Tongue (tissue), 1 donor: ENCODE measurements at regions not wholly inside any gene's neighbourhood (a gene's known extent, or its start where the extent isn't known, plus 50 kb on each side); places are given as distances from the start of the nearest gene placed in this dataset.

ENCODE experiments used
- DNase-seq: peaks from one replicate; pipeline ENCODE4 v3.0.0-alpha.2; 2015

DNA sequence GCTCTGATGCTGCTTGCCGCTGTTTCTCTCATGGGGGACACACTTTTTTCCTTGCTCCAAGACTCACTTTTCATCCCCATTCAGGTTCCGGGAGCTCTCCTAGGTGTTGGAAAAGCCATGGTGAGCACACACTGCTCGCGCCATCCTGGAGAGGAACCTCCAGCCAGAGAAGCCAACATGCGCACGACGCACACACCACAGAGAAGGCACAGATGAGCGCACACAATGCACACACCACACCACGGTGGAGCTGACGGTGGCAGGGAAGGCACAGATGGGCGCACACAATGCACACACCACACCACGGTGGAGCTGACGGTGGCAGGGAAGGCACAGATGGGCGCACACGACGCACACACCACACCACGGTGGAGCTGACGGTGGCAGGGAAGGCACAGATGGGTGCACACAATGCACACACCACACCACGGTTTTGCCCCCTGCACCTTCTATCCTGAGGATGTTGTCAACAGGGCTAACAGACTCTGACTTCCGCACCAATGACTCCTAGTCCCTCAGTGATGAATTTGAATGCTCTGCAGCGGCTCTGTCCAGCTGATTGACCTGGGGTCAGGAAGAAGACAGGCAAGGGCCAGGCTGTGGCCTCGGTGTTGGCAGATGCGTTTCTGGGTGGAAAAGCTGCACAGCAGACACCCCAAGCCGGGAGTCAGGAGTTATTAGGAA is 154.7 kb downstream of the ERMARD start:
- DNase-seq, result no peak

DNA sequence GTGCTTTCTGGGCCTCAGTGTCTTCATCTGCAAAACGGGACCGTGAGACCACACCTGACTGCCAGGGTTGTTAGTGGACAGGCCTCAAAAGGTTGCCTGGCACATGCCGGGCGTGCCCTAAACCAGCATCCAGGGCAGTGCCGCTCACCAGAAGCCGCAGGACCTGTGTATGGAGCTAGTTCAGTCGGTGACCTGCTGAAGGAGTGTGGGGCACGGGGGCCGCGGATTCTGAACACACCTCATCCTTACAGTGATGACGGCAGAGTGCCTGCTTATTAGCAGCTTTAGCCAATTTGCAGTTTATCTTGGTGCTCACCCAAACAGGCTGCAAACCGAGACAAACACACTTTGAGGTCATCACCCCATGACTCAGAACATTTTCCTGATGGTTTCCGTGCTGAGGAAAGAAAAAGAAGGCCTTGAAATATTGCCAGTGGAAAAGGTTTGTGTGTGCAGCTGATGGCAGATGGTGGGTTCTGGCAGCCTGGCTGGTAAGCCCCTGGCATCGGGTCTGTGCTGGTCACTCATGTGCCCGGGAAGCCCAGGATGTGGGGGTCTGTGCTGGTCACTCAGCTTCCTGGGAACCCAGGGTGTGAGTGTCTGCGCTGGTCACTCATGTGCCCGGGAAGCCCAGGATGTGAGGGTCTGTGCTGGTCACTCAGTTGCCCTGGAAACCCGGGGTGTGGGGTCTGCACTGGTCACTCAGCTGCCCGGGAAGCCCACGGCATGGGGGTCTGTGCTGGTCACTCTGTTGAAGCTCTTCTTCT is 153.8 kb downstream of the ERMARD start:
- DNase-seq, result peak; percentile 35

DNA sequence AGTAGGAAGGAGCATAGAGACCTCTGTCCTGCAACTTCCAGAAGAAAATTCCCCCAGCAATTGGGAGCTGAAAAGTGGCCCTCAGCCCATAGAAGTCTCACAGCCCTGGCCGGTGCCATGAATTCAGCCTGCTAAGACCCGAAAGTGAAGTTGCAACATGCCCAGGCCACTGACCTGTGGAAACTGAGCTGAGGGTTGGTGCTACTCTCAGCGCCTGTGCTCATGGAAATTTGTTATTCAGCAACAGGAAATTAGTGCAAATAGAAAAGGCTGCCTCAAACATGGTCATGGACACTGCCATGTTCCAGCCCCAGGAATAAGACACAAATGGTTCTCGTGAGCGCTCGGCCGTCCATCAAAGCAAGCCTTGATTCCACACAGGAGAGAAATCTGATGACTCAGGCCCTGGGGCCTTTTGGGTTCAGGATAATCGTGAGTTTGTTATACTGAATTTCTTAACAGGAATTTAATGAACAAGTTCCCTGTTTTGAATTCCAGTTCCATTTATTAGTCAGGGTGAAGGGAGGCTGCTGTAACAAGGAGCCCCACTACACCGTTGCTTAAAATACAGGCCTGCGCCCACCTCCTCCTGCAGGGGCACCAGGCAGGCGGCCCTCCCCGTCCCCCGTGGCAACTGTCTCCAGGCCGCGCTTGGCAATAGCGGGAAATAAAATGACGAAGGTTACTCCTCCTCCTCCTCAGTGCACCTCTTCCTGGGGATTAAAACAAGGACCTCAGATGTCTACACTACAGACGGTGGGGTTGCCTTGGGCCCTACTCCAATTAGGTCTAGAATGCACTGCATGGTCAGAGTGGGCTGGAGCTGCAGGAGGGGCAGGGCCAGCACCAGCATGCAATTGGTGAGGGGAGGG is 152.9 kb downstream of the ERMARD start:
- no peak for DNase-seq

DNA sequence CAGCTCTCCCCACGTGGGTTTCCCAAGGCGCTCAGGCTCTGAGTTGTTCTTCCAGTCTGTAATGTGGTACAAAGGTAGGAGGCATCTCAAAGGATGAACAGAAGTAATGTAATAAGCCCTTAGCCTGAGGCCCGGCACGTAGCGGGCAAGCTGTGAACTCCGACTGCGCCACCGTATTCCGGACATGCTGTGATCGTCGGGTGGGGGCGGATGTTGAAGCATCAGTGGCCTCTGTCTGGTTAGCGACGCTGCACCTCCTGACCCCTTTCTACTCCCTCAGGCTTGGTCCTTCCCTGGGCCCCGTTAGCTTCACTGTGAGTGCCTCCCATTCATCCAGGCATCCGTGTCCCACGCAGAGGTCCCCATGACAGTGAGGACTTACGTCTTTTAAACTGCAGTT is 151.7 kb downstream of the ERMARD start:
- no peak for DNase-seq

DNA sequence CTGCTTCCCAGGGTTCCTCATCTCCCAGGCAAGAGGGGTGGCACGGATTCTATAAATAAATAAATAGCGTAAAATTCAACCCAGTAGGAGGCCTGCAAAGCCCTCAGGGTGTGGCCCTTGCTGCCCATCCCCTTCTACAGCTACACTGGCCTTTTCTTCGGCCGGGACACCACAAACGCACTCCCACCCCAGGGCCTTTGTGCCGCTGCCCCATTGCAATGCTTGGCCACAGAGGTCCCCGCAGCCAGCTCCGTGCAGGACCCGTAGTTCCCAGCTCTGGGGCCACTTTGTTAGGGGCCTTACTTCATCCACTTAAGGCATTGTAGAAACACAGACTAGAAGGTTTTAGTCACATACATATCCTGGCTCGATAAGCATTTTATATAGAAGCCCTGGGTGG is 151.2 kb downstream of the ERMARD start:
- no peak for DNase-seq

DNA sequence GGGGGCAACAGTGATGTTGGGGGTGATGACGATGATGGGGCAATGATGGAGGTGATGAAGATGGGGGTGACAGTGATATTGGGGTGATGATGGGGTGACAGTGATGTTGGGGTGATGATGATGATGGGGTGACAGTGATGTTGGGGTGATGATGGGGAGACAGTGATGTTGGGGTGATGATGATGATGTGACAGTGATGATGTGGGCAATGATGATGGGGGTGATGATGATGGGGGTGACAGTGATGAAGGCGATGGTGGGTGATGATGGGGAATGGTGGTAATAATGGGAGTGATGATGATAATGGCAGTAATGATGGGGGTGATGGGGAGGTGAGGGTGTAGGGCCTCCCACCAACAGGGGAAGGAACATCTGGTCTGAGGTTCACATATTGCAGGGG is 150.6 kb downstream of the ERMARD start:
- no peak for DNase-seq

DNA sequence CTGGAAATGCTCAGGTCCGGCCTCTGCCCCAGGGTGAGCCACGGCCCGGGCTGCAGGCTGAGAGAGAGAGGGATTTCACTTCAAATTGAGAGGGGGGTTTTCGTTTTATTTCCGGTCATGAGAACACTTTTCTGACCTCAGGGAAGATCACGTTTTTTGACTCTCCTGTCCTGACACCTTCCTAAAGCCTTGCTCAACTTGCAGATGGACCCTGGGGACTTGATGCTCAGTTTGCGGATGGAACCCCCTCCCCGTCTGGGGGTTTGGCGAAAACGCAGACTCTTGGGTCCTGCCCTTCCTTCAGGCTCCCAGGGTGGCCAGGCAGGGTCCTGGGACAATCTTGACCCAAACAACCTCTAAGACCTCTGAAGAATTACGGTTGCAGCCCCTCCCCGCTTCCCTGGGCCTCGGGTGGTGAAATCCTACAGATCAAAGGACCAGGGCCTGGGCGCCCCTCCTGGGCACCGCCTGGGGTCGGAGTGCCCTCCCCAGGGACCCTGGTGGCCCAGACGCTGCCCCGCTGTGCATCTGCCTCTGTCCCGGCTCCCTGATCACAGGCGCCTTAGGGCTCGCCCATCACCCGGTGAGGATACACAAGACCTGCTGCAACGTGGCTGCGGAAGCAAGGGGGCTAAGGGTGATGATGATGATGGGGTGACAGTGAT is 148.2 kb downstream of the ERMARD start:
- no peak for DNase-seq

DNA sequence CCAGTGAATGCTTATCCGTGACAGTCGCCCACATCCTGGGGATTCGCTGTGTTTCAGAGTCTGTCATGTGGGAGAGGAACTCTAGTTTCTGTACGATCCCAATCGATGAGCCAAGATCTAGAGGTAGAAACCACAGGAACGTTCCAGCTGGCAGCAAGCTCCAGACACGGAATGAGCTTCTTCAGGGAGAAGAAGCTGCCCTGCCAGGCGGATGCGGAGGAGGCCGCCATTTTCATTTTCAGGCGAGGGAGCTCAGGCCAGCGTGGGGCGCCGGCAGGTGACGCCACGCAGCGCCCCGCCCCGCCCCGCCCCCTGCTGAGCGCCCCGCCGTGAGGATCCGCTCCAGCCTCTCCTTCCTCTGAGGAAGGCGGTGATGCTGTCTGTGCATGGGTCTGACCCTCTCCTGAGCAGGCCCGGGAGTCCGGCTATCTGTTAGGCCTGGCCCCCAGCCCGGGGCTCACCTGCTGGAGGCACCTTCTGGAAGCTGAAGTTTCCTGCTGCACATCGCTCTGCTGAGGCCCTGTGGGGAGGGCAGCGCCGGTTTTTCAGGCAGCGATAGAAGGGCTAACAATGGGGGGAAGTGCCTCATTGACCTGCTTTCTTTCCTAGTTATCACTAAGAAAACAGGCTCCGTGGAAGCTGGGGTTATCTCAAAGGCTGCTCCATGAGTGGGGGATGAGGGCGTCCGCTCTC is 147.5 kb downstream of the ERMARD start:
- DNase-seq, result no peak

DNA sequence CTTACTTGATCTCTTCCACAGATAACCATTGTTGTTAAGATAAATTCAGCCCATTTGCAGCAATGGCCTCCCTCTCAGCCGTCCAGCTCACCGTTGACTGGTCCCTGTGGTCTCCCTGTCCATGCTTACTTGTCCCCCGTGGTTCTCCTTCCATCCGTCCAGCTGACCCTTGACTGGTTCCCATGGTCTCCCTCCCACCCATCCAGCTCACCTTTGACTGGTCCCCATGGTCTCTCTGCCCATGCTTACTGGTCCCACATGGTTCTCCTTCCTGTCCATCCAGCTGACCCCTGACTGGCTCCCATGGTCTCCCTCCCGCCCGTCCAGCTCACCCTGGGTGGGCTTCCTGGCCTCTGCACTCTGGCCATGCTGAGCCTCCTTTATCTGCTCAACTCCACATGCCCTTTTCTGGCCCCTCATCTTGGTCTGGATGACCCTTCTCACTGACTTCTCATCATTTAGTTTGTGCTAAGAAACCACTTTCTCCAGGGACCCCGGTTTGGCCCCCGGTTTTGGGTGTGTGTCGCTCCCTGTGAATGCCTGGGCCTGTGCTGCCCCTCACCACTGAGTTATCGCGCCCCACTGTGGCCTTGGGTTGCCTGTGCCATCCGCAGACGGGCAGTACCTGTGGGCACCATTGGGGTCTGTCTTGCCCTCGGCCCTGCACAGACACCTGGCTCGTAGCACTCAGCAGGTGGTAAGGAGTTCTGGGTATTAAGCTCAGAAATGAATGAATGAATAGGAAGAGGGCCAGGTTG is 146.4 kb downstream of the ERMARD start:
- DNase-seq, result no peak

DNA sequence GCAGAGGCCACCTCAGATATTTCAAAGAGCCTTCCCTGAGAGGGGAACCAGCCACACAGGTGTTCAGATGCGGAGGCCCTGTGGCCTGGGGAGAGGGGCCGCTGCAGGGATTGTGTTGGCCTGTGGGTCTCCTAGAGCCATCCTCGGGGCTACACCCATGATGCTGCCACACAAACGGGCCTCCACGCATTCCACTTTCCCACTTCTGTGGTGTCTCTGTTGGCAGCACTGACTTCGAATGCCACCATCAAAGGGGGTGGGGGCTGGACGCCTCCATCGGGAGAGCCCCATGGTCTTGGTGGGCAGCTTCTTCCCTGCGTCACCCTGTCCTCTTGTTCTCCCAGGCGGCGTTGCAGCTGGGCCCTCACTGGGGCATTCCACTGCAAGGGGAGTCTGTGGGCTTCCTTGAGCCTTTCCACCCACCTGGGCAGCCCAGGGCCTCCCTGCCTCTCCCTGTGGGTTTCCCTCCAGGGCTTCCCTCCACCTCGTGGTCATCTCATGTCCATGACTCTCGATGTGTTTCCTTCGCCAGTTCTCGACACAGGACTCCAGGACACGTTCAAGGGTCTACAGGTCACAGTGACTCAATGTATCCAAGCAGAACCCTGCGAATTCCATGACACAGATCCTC is 145.5 kb downstream of the ERMARD start:
- DNase-seq, result no peak

DNA sequence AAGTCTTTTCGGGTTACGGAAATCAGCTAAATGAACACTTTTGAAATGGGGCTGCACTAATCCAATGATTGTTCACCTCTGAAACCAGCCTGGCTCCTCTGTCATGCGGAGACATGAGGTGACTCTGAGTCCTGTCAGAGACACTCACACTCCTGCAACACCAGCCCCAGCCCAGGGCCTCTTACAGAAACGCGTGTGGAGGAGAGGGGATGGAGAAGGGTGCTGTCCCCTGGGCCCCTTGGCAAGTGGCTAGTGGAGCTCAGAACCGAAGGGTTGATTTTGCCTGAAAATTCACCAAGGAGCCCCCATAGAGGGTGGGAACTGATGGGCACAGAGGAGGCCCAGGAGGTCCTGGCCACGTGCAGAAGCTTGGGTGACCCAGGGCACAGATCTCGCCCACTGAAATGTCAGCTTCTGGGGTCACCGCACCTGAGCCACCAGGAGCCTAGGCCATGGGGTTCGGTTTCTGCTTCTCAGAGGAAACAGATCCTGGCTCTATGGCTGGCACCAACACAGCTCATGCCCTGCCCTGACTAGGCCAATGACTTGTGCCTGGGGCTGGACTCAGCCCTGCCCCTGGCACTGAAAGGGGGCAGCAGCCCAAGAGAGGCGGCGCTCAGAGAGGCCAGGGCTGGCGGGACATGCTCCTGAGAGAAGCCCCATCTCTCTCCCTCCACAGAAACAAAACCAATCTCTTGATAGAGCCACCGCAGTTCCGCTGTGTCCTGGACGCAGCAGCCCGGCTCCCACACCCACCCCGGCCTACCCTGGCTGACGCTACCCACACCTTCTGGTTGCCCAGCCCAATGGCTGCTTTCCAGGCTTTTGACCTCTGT is 144.7 kb downstream of the ERMARD start:
- no peak for DNase-seq

DNA sequence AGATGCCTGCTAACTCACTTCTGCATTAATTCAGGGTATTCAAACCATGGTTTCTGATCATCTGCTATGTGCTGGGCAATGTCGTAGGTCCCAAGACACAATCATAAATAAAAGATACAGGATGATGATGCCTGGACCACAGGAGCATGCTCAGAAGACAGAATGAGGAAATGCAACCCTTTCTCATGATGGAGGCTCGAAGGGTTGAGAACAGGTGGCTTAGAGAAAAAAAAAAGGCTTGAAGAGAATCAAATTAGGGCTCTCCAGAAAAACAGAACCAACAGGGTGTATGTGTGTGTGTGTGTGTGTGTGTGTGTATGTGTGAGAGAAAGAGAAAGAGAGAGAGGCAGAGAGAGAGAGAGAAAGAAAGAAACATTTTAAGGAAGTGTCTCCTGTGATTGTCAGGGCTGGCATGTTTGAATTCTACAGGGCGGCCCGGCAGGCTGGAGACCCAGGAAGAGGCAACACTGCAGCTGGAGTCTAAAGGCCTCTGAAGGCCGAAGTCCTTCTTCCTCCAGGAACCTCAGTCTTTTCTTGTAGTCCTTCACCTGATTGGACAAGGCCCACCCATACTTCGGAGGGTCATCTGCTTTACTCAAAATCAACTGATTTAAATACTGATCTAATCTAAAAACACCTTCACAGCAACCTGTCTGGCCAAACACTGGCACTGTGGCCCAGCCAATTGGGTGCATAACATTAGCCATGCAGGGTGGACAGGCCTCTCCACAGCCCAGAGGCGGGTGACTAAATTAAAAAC is 143.8 kb downstream of the ERMARD start:
- DNase-seq, result no peak

DNA sequence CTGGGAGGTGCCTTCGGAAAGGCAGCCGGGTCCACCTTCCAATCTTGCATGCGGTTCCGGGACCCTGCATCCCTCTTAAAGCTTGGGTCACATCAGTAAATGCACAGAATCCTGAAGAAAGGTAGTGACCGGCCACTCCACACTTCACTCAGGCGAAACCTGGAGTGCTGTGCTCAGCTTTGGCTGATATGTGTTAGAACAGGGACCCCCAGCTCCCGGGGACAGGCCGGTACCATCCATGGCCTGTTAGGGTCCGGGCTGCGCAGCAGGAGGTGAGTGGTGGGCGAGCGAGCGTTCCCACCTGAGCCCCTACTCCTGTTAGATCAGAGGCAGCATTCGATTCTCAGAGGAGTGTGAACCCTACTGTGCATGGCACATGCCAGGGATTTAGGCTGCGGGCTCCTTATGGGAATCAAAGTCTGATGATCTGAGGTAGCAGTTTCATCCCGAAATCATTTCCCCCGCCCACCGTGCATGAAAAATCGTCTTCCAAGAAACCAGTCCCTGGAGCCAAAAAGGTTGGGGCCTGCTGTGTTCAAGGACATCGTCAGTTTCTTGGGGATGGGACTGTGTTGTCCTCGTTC is 143.0 kb downstream of the ERMARD start:
- no peak for DNase-seq

DNA sequence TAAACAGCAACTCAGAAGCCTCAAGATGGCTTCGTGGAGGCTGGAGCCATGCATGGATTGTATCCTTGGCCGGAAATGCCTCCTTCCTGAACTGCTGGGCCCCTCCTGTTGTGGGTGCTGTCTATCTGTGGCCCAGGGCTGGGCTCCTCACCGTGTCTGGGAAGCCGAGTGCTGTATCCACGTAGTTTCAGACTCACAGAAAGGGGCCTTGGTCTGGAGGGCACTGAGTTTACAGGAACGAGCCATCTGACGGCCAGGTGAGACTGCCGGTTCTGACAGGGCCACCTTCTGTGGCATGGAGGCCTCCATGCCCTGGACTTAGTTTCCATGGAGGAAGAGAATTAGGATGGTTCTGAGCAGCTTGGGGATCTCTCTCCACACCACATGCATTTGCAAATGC is 142.2 kb downstream of the ERMARD start:
- DNase-seq, result no peak

DNA sequence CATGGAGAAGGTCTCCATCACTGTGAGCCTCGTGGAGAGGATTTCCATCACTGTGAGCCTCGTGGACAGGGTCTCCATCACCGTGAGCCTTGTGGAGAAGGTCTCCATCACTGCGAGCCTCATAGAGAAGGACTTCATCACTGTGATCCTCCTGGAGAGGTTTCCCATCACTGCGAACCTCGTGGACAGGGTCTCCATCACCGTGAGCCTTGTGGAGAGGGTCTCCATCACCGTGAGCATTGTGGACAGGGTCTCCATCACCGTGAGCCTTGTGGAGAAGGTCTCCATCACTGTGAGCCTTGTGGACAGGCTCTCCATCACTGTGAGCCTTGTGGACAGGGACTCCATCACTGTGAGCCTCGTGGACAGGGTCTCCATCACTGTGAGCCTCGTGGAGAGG is 140.4 kb downstream of the ERMARD start:
- no peak for DNase-seq

DNA sequence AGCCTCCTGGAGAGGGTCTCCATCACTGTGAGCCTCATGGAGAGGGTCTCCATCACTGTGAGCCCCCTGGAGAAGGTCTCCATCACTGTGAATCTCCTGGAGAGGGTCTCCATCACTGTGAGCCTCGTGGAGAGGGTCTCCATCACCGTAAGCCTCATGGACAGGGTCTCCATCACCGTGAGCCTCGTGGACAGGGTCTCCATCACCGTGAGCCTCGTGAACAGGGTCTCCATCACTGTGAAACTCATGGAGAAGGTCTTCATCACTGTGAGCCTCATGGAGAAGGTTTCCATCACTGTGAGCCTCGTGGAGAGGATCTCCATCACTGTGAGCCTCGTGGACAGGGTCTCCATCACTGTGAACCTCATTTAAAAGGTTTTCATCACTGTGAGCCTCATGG is 140.0 kb downstream of the ERMARD start:
- DNase-seq, result no peak

DNA sequence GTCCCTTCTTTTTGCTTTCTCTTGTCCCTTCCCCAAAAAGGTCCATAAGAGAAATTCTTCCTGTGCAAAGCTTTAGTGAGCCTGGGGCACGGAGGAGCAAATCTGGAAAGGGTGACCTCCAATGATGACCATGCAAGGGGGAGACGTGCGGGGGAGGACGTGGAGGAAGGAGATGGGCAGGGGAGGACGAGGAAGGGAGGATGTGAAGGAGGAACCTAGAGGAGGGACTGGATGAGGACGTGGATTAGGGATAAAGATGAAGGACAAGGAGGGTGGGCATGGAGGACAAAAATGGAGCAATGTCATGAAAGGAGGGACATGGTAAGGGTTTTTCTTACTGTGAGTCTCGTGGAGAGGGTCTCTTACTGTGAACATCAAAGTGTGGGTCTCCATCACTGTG is 139.5 kb downstream of the ERMARD start:
- DNase-seq, result no peak

DNA sequence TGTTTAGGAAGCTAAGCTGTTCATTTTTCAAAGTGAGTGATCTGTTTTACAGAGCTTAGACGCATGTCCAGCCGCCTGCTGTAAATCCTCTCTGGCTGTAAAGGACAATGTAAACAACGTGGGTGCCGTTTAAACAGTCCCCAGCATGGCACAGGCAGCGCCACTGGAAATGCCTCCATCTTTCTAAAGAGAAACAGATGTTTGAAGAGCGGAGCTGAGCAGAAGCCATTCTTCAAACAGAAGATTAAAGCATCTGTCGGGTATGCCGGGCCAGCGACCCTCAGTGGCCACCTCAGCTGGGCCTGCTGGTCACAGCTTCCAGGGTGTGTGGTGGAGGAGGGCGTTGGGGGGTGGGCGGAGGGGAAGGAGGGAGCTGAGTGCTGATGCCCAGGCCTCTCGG is 138.6 kb downstream of the ERMARD start:
- DNase-seq, result peak; percentile 8
